Neural cell (in vitro differentiated cells): ENCODE measurements at regions not wholly inside any gene's neighbourhood (a gene's known extent, or its start where the extent isn't known, plus 50 kb on each side); places are given as distances from the start of the nearest gene placed in this dataset.

Experiments
- H2AFZ ChIP-seq: fragments of 200-600, 300-800 bp; sonication (generic), shearing (Covaris generic); 2 replicates; pipeline ENCODE4 v1.6.0; 2014; ENCODE audit warnings: low read depth, mild to moderate bottlenecking, antibody characterized with exemption, low read length, moderate library complexity
- H3F3A ChIP-seq: fragments of 200-600 bp; shearing (Covaris generic); 2 replicates; pipeline ENCODE4 v1.6.1; 2016; ENCODE audit warnings: mild to moderate bottlenecking, moderate library complexity, mixed read lengths, antibody characterized with exemption, low read length; ENCODE audit not compliant: insufficient read depth, poor library complexity, severe bottlenecking
- H3K27ac ChIP-seq: fragments of 200-600, 300-800 bp; sonication (generic), shearing (Covaris generic); 2 replicates; pipeline ENCODE4 v1.5.1; 2014; ENCODE audit warnings: mild to moderate bottlenecking, low read length, moderate library complexity
- H3K27me3 ChIP-seq: fragments of 300-800, 200-600 bp; sonication (generic), shearing (Covaris generic); 2 replicates; pipeline ENCODE4 v1.6.0; 2014; ENCODE audit warnings: mild to moderate bottlenecking, low read depth, low read length, moderate library complexity; ENCODE audit not compliant: insufficient read depth
- H3K36me3 ChIP-seq: fragments of 300-800, 200-600 bp; sonication (generic), shearing (Covaris generic); 2 replicates; pipeline ENCODE4 v1.5.1; 2014; ENCODE audit warnings: mild to moderate bottlenecking, antibody characterized with exemption, low read length, moderate library complexity; ENCODE audit not compliant: insufficient read depth
- H3K4me2 ChIP-seq: fragments of 300-800, 200-600 bp; sonication (generic), shearing (Covaris generic); 2 replicates; pipeline ENCODE4 v1.6.0; 2014; ENCODE audit warnings: mild to moderate bottlenecking, low read length
- H3K4me3 ChIP-seq: fragments of 300-800, 200-600 bp; sonication (generic), shearing (Covaris generic); 2 replicates; pipeline ENCODE4 v1.5.1; 2014; ENCODE audit warnings: mild to moderate bottlenecking, low read length, moderate library complexity
- H3K79me2 ChIP-seq: fragments of 200-600 bp; shearing (Covaris generic); replicated peaks from 2 replicates; pipeline ENCODE4 v1.6.0; 2014; ENCODE audit warnings: mild to moderate bottlenecking, low read length, moderate library complexity; ENCODE audit not compliant: insufficient read depth
- H3K9ac ChIP-seq: fragments of 300-800, 200-600 bp; sonication (generic), shearing (Covaris generic); 2 replicates; pipeline ENCODE4 v1.6.1; 2016; ENCODE audit warnings: mild to moderate bottlenecking, low read length, mixed read lengths
- H3K9me2 ChIP-seq: fragments of 200-600 bp; shearing (Covaris generic); 2 replicates; pipeline ENCODE4 v1.6.1; 2016; ENCODE audit warnings: mild to moderate bottlenecking, low read length, mixed read lengths; ENCODE audit not compliant: insufficient read depth
- H3K9me3 ChIP-seq: fragments of 200-600, 300-800 bp; sonication (generic), shearing (Covaris generic); 2 replicates; pipeline ENCODE4 v1.6.1; 2016; ENCODE audit warnings: mild to moderate bottlenecking, mixed run types, low read length, moderate library complexity, mixed read lengths
- H4K20me1 ChIP-seq: fragments of 200-600 bp; shearing (Covaris generic); 2 replicates; pipeline ENCODE4 v1.6.1; 2016; ENCODE audit warnings: mild to moderate bottlenecking, mixed run types; ENCODE audit not compliant: insufficient read depth
- CTCF ChIP-seq: fragments of 450-650 bp; IDR thresholded peaks from 2 replicates; pipeline ENCODE4 v1.5.1; 2014; ENCODE audit warnings: antibody characterized with exemption, mild to moderate bottlenecking, moderate library complexity; ENCODE audit not compliant: poor library complexity, severe bottlenecking
- EP300 ChIP-seq: fragments of 450-650 bp; conservative IDR thresholded peaks from 2 replicates; pipeline ENCODE4 v1.6.1; 2014; ENCODE audit warnings: antibody characterized with exemption, mild to moderate bottlenecking, moderate library complexity; ENCODE audit not compliant: poor library complexity, severe bottlenecking
- EZH2 ChIP-seq: fragments of 200-600, 300-800 bp; shearing (Covaris generic), sonication (generic); IDR thresholded peaks from 2 replicates; pipeline ENCODE4 v1.6.1; 2014; ENCODE audit warnings: antibody characterized with exemption, low read length, borderline replicate concordance, mild to moderate bottlenecking; ENCODE audit not compliant: insufficient read depth, poor library complexity, severe bottlenecking
- MXI1 ChIP-seq: fragments of 450-650 bp; conservative IDR thresholded peaks from 2 replicates; pipeline ENCODE4 v1.6.1; 2014; ENCODE audit warnings: antibody characterized with exemption, mild to moderate bottlenecking; ENCODE audit not compliant: poor library complexity, severe bottlenecking
- POLR2AphosphoS5 ChIP-seq: IDR thresholded peaks from 2 replicates; pipeline ENCODE4 v1.6.1; 2012
- RAD21 ChIP-seq: fragments of 450-650 bp; conservative IDR thresholded peaks from 2 replicates; pipeline ENCODE4 v1.6.1; 2014; ENCODE audit warnings: antibody characterized with exemption, mild to moderate bottlenecking, moderate library complexity
- REST ChIP-seq: IDR thresholded peaks from 2 replicates; pipeline ENCODE4 v1.6.1; 2012; ENCODE audit warnings: borderline replicate concordance
- SMC3 ChIP-seq: fragments of 450-650 bp; conservative IDR thresholded peaks from 2 replicates; pipeline ENCODE4 v1.6.1; 2014; ENCODE audit warnings: antibody characterized with exemption, mild to moderate bottlenecking, moderate library complexity; ENCODE audit not compliant: poor library complexity
- TAF1 ChIP-seq: IDR thresholded peaks from 2 replicates; pipeline ENCODE4 v1.6.1; 2012; ENCODE audit warnings: low read depth

- Histone ChIP-seq H3K79me2 (no peaks in the 10 kb centered on the region), H3K9me2 (no peaks in the 10 kb centered on the region), H3K9ac (no peak overlapping the region), H4K20me1 (no peaks in the 10 kb centered on the region), H3K27ac (no peak overlapping the region), H3K4me2 (no peak overlapping the region), H3K36me3 (no peaks in the 10 kb centered on the region), H2AFZ (no peak overlapping the region), H3K9me3 (no peaks in the 10 kb centered on the region), H3K27me3 (no peaks in the 10 kb centered on the region), H3K4me3 (no peak overlapping the region), H3F3A (no peaks in the 10 kb centered on the region)
- no peak for TF ChIP-seq TAF1
- no peak for TF ChIP-seq POLR2AphosphoS5
- TF ChIP-seq EP300 = no peak
- TF ChIP-seq MXI1 = no peak
- TF ChIP-seq SMC3 = no peak
- no peak for TF ChIP-seq REST
- no peak for TF ChIP-seq RAD21
- TF ChIP-seq CTCF = no peak
- TF ChIP-seq EZH2 = no peak
These were observed 186.0 kb upstream of the PRPS1L1 start for GRCh38 chr7:18213652-18214051.

- Histone ChIP-seq H3K27me3 (no peaks in the 10 kb centered on the region), H3K79me2 (no peaks in the 10 kb centered on the region), H3K4me2 (no peak overlapping the region), H3K27ac (no peak overlapping the region), H3F3A (no peaks in the 10 kb centered on the region), H4K20me1 (no peaks in the 10 kb centered on the region), H2AFZ (no peak overlapping the region), H3K36me3 (no peaks in the 10 kb centered on the region), H3K9me2 (no peaks in the 10 kb centered on the region), H3K9ac (no peak overlapping the region), H3K9me3 (no peaks in the 10 kb centered on the region), H3K4me3 (no peak overlapping the region)
- TF ChIP-seq POLR2AphosphoS5 = no peak
- TF ChIP-seq TAF1 = no peak
- no peak for TF ChIP-seq REST
- TF ChIP-seq SMC3 = no peak
- no peak for TF ChIP-seq EP300
- no peak for TF ChIP-seq MXI1
- TF ChIP-seq CTCF = no peak
- no peak for TF ChIP-seq RAD21
- TF ChIP-seq EZH2 = no peak
These were observed 188.6 kb upstream of the PRPS1L1 start for GRCh38 chr7:18216270-18216669.
